ENCODE measurements at regions not wholly inside any gene's neighbourhood (a gene's known extent, or its start where the extent isn't known, plus 50 kb on each side); places are given as distances from the start of the nearest gene placed in this dataset.
A peak's percentile ranks its signal among the peaks of the same experiment; 100 is the strongest.
"Not testable (repeated sequence)": the region's sequence is repeated elsewhere in the genome, so short reads cannot be mapped to it uniquely, and the experiment has no call there.

DNA sequence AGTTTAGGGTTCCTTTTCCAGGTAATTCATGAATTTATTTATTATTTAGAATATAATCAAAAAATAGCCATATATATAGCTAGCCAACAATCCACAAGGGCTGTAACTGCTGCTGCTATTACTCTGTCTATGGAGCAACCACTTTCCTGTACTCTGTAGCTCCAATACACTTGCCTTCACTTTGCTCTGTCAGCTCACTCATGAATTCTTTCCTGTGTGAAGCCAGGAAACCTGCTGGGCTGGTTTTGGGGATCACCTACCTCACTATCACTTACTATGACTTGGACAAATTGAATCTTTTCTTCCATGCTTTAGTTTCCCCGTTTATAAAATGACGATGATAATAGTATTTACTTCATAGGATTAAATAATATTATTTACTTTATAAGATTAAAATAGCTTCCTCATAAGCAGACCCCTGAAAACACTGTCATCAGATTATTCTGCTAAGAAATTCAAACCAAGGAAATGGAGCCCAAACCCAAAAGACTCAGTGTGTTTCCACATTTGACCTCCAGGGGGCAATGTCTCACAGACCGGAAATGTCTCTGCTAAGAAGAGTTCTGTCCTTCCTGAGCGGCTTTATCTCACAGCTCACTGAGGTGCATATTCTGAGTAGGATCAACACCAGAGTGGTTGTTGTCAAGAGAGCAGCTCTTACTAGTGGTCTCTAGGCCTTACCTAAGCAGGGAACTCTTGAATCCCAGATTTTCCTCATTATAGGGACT is 457.1 kb downstream of the DAD1 start:
- peak; percentile 61 for DNase-seq

DNA sequence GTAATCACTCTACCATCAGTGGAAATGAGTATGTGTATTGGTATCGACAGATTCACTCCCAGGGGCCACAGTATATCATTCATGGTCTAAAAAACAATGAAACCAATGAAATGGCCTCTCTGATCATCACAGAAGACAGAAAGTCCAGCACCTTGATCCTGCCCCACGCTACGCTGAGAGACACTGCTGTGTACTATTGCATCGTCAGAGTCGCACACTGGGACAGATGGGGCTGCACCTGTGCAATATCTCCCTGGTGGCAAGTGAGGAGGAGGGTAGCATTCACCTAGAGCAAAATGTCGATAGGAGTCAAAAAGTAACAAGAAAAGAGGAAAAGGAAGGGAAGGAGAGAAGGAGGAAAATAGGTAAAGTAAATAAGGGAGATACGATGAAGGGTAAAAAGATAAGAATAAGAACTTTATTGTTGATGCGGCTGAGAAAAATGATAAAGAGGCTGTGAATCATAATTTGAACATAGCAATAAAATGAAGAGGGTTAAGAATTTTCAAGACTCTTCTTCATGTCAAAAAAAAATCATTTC is 450.5 kb upstream of the OR4E1 start:
- no peak for DNase-seq

DNA sequence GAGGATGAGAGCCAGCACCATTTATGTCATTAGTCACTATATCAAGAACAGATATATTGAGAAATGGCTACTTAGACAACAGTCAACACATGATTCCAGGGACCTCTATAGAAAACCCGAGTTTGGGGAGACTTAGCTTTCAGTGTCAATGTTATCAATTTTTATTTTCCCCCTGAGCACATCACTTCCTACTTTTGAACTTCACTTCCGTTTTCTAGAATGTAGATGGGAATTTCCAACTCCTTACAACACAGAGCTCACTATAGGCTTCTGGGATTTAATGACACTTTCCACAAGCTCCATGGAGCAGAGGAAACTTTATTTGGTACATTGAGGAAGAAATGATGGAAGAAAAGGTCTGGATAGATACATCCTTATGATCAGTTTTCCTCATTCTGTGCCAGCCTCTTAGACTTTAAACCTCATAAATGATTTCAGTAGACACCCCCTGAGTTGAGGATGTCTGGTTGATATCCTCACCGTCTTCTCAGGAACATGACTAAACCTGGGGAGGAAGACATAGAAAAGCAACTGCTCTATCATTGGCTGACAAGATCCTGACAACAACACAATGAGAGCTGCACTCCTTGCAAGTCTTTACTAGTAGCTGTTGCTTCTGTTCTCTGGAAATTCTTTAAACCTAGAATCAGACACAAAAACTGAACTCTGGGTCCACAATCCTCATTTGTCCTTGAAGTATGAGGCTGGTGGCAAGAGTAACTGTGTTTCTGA is 449.4 kb upstream of the OR4E1 start:
- no peak for DNase-seq

DNA sequence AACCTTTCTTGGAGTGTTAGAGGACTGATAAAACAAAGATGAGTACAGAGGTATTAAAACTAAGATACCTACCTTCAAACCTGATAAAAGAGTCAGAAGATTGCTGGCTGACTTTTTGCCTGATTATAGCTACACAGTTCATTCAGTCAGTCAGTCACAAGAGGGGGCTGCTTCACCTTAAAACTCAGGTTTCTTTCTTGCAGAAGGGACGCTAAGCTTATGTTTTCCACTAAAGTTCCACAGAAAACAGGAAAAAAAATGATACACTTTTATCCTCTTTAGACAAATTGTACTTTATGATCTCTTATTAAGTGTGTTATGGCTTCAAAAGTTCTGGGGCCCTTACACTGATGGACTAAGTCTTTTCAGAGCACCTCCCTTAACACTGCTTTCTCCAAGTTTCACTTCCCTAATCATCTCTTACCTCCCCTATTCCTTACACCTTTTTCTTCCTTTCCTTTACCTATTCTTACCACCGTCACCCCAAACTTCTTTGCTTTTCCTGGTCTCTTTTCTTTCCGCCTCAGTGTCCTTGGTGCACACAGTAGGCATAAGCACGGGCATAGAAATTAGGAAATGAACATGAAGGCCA is 448.7 kb upstream of the OR4E1 start:
- no peak for DNase-seq

DNA sequence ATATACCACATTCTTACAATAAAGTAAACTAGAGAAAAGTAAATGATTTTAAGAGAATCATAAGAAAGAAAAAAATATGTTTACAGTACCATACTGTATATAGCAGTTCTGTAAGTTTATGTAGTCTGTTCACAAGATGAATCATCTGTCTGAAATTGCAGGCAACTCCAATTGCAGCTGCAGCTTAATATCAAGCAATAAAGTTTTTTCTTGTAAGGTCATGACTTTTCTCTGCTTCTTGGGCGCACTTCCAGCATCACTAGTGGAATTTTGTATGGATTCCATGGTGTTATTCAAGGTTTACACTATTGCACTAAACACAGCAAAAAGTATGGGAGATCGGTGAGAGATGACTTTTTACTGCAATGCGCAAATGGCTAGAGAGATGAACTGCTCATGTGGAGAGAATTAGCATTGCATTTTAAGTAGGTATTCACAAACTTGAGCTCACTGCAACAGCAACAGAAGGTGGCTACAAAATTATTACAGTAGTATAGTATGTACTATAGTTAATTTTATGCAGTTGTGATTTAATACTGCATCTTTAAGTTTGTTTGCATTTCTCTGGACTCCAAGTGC is 445.4 kb upstream of the OR4E1 start:
- no peak for DNase-seq

DNA sequence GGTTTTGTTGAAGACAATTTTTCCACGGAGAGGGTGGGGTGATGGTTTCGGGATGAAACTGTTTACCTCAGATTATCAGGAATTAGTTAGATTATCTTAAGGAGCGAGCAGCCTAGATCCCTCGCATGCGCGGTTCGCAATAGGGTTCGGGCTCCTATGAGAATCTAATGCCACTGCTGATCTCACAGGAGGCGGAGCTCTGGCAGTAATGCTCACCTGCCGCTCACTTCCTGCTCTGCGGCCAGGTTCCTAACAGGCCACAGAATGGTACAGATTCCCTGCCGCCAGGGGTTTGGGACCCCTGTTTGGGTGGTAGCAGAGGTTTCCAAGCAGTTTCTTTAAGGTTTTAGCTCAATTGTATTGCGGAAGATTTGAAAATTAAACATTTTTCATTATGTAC is 439.8 kb upstream of the OR4E1 start:
- no peak for DNase-seq

DNA sequence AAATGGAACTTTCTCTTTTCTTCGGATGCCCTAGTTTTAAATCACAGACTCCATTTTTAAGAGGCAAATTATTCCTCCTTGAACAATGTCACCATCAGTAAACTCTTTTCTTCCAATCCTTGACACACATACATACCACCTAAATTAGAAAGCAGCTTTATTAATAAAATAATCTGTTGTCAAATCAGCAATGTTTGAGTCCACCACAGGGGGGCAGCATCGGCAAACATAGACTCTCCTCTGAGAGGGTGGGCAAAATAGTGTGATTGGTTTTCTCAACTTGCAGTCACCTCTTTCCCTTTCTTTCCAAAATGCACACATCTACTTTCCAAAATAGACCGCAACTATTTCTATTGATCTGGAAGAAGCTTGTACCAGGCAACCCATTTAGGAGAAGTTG is 438.4 kb upstream of the OR4E1 start:
- peak; percentile 52 for DNase-seq

DNA sequence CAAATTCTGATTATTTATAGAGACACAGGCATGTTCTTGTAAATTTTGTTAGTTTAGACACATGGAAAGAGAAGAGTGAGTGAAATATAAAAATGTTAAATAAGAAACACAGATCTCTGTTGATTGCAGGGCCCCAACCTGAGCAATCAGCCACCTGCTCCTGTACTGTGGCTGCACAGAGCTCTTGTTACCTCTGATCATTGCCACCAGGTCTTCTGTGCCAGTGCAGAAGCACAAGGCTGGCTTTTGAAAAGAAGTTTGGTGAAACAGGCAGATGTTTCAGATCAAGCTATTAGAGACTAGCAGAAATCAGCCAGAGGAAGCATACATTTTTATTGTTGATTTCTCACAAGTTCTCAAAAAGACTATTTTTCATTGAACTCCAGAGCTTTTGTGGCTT is 434.1 kb upstream of the OR4E1 start:
- DNase-seq, result no peak

DNA sequence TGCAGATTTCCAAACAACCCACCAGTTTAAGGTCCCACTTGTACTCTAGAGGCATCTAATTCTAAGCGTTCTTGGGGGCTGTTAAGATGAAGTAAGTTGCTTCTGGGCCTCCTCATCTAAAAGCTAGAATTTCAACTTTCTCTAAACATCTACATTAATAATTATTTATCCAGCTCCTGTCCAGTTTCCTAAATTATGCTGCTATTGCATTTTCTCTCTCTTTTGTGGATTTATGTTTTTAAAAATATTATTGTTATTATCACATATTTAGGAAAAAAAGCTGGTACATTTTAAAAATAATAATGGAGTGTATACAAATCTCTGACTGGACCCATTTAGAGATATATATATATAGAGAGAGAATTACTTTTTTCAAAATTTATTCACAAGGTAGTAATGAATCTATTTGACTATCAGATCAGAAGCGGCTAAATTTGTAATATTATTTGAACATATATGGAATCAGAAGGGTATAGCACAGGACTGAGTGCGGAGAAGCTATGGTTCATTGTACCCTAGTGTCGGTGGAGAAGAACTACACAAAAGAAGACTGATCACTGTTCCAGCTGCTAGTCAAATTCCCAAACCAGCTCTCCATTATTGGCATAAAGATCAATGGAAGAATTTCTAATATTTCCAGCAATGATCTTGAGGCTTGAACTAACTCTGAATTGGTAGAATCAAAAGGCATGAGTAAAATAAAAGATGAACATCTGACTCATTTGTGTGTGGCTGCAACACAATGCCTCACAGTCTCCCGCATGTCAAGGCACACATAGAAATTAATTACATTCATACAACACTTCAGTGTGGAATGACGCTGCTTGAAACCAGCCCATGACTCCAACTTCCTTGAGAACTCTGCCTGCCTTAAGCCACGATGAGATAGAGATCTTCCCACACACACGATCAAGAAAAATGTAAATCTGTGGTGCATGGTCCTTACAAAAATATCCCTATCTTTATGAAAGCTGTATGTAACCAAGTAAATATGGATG is 433.4 kb upstream of the OR4E1 start:
- DNase-seq, result no peak

DNA sequence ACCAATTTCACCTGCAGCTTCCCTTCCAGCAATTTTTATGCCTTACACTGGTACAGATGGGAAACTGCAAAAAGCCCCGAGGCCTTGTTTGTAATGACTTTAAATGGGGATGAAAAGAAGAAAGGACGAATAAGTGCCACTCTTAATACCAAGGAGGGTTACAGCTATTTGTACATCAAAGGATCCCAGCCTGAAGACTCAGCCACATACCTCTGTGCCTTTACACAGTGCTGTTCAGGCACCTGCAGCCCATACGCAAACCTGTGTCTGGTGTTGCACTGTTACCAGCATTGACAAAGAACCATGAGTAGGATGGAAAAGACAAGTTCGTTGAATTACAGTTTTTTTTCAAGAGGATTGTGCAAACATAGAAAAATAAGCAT is 432.0 kb upstream of the OR4E1 start:
- no peak for DNase-seq

DNA sequence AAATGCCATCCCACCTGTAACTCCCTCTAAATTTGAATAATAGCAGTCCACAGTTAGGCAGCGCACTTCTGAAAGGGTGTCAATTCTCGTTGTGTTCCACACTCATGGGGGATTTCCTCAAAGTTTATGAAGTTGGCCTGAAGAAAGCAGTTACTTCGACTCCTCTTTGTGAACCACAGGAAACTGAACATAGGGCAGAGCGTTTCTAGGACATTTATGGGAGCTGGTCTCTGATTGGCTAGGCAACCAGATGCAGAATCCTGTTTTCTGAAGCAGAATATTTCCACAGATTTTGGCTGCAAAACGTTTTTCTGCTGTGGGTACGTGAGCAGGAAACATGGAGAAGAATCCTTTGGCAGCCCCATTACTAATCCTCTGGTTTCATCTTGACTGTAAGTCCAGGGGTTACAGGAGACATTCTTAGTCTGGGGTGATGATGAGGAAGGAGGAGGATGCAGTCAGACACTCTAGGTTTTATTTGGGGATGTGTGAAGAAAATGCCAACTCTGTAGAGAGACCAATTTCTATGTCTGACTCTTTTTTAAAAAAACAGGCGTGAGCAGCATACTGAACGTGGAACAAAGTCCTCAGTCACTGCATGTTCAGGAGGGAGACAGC is 431.5 kb upstream of the OR4E1 start:
- no peak for DNase-seq

DNA sequence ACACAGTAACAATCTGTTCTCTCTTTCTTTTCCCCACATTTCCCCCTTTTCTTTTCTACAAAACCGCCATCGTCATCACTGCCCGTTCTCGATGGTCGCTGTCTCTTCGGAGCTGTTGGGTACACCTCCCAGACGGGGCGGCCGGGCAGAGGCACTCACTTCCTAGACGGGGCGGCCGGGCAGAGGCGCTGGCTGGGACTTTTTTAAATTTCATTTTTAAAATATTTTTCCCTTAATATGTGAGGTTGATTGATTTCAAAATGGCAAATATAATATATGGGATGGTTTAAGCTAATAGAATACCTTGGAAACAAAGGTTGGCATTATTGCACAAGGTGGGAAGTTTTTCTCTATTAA is 427.1 kb upstream of the OR4E1 start:
- not testable (repeated sequence) for DNase-seq

DNA sequence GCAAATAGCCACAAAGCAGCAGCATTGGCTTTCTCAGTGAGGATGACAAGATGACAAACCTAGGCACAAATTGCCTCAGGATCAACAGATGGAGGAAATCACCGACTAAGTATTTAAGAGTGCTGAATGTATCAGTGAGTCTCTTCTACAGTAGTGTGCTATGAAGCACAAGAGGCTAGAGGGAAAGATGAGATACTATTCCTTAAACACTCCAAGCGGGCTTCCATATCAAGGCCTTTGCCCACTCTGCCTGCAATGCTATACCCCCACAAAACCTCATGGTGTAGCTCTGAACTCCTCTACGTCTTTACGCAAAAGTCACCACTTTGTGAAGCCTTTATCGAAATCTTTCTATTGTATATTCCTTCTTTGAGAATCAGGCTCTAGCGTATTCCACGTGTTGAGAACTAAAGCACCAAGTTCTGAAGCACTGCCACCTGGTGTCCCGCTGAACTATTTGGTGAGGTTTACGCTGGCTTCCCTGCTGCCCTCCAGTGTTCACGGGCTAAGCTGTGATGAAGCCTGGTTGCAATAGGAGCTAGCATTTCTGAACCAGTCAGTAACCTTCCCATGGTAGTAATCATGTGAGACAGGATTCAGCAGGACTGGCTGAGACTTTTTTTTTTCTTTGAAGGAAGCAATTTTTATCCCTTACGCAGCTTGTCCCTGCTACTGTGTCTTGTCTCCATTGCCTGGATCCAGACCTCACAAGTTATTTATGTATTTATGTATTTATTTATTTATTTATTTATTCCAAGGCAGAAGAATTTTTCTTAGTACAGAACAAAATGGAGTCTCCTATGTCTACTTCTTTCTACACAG is 426.5 kb upstream of the OR4E1 start:
- peak; percentile 78 for DNase-seq

DNA sequence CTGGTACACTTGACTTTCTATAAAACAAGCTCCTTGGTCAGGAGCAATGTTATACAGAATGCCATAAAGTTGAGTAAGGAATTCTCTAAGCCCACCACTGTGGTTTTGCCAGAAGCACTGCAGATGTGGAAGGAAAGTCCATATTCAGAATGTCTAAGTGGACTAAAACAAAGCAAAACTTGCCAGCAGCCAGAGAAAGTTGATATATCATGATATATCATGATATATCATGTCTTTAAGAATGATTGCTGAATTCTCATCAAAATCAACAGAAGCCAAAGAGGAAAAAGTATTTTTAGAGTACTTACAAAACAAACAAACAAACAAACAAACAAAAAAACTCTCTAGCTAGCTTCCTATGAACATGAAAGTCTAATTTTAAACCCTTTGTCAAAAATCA is 424.8 kb upstream of the OR4E1 start:
- no peak for DNase-seq

DNA sequence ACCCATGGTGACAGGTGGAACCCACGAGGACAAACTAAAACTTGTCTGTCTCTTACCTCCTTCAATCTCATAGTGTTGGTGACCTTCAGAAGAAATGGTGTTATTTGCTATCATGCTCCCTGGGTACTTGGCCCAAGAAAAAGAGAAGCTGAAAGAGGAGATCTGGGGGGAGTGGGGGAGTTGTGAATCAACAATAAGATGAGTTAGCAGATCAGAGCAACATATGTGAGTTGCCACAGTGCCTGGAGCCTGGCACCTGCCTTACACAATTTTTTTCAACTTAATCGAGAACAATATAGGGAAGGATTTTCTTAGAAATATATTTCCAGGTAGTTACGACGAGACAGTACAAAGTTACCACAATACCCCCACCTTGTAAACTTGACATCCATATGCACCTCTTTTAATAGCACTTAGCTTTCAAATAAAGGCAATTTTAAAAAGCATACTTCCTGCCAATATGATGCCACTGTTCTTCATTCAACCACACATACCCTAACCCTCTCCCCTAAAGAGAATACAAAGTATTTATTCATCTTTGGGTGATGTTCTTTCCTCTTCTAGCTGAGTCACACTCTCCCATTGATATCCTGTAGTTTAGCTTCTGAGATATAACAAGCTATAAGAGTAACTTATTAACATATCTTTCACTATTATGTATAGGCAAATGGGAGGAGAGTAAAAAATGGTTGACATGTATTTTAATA is 424.1 kb upstream of the OR4E1 start:
- no peak for DNase-seq

DNA sequence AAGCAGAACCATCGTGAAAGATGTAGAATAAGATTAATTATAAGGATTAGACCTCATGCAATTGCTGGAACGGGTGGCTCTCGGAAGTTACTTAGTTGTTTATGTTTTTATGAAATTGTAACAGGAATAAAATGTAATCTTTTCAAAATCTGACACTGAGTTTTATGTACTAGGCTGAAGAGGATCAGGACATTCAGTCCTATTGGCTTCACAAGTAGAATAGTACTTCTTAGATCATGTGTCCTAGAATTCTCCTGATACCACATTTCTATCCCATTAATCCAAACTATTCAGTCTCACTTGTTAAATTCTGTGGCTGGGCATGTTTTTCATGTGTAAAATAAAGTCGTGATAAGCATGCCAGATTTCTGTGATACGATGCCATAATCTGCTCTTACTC is 423.5 kb upstream of the OR4E1 start:
- no peak for DNase-seq

DNA sequence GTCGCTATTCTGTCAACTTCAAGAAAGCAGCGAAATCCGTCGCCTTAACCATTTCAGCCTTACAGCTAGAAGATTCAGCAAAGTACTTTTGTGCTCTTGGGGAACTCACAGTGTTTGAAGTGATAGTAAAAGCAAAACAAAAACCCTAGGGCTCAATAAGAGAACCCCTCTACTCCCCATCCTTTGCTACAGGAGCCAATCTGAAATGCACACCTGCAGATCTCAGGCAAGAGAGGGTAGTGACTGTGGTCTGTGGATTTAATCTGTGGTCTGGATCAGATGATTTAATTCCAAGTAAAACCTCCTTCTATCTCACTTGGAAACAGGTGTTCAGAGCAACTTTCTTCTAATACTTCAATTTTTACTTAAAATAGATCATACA is 422.9 kb upstream of the OR4E1 start:
- DNase-seq, result peak; percentile 15

DNA sequence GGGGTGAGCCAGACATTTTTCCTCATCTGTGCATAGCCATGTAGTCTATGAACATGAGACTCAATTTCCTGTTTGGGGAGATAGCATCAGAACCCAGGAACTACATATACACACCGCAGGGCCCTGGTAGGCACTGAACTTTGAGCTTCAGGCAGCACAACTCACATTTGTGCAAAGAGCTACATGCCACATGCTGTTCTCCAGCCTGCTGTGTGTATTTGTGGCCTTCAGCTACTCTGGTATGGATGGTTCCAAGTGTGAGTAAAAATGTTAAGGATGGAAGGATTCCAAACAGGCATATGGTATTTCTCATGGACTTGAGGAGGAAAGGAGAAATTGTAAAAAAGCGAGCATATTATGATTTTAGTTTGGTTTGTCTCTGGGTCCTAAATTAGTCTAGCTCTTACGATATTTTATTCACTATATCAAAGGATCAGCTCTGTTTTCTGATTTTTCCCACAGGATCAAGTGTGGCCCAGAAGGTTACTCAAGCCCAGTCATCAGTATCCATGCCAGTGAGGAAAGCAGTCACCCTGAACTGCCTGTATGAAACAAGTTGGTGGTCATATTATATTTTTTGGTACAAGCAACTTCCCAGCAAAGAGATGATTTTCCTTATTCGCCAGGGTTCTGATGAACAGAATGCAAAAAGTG is 422.4 kb upstream of the OR4E1 start:
- no peak for DNase-seq

DNA sequence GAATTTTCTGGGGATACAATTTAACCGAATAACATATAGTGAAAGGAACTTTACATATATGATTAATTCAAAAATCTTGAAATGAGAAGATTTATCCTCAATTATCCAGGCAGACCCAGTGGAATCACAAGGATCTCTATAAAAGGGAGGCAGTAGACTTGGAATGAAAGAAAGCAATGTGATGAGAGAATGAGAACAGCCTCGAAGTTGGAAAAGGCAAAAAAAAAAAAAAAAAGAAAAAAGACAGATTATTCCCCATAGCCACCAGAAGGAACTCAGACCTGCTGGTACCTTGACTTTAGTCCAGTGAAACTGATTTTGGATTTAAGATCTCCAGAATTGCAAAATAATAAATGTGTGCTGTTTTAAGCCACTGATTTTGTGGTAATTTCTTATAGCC is 416.3 kb upstream of the OR4E1 start:
- DNase-seq, result no peak

Data from hematopoietic multipotent progenitor cell treated with erythropoietin and hydrocortisone succinate and interleukin-3 and kit ligand, for 8 days (in vitro differentiated cells).